HEK293 (cell line): ENCODE measurements at regions not wholly inside any gene's neighbourhood (a gene's known extent, or its start where the extent isn't known, plus 50 kb on each side); places are given as distances from the start of the nearest gene placed in this dataset.

Experiments used
- AEBP2 ChIP-seq: fragments of 450-650 bp; formaldehyde crosslinking; IDR thresholded peaks from 2 replicates; pipeline ENCODE4 v1.5.1; 2016; ENCODE audit warnings: missing biosample characterization, missing genetic modification characterization, borderline replicate concordance
- KLF7 ChIP-seq: fragments of 450-650 bp; formaldehyde crosslinking; IDR thresholded peaks from 2 replicates; pipeline ENCODE4 v1.5.1; 2016; ENCODE audit warnings: missing biosample characterization, missing genetic modification characterization, borderline replicate concordance
- REST ChIP-seq: fragments of 450-650 bp; formaldehyde crosslinking; IDR thresholded peaks from 2 replicates; pipeline ENCODE4 v1.5.1; 2016; ENCODE audit warnings: missing biosample characterization, missing genetic modification characterization
- ZFP3 ChIP-seq: fragments of 450-650 bp; formaldehyde crosslinking; IDR thresholded peaks from 2 replicates; pipeline ENCODE4 v1.5.1; 2016; ENCODE audit warnings: low read depth, missing biosample characterization, missing genetic modification characterization
- ZFP37 ChIP-seq: fragments of 450-650 bp; formaldehyde crosslinking; IDR thresholded peaks from 2 replicates; pipeline ENCODE4 v1.5.1; 2016; ENCODE audit warnings: missing biosample characterization, missing genetic modification characterization
- ZNF202 ChIP-seq: fragments of 450-650 bp; formaldehyde crosslinking; IDR thresholded peaks from 2 replicates; pipeline ENCODE4 v1.5.1; 2016; ENCODE audit warnings: missing biosample characterization, missing genetic modification characterization, borderline replicate concordance
- ZNF266 ChIP-seq: fragments of 450-650 bp; formaldehyde crosslinking; IDR thresholded peaks from 2 replicates; pipeline ENCODE4 v1.5.1; 2016; ENCODE audit warnings: missing biosample characterization, missing genetic modification characterization, low read depth
- ZNF394 ChIP-seq: fragments of 450-650 bp; formaldehyde crosslinking; IDR thresholded peaks from 2 replicates; pipeline ENCODE4 v1.5.1; 2016; ENCODE audit warnings: missing biosample characterization, missing genetic modification characterization, mild to moderate bottlenecking, moderate library complexity, borderline replicate concordance
- ZNF404 ChIP-seq: fragments of 450-650 bp; formaldehyde crosslinking; IDR thresholded peaks from 2 replicates; pipeline ENCODE4 v1.5.1; 2017; ENCODE audit warnings: missing biosample characterization, missing genetic modification characterization
- ZNF433 ChIP-seq: fragments of 450-650 bp; formaldehyde crosslinking; IDR thresholded peaks from 2 replicates; pipeline ENCODE4 v1.5.1; 2016; ENCODE audit warnings: missing biosample characterization, missing genetic modification characterization, low read depth
- ZNF501 ChIP-seq: fragments of 450-650 bp; formaldehyde crosslinking; IDR thresholded peaks from 2 replicates; pipeline ENCODE4 v1.5.1; 2016; ENCODE audit warnings: missing biosample characterization, missing genetic modification characterization
- ZNF510 ChIP-seq: fragments of 450-650 bp; formaldehyde crosslinking; IDR thresholded peaks from 2 replicates; pipeline ENCODE4 v1.5.1; 2018; ENCODE audit warnings: mild to moderate bottlenecking, missing genetic modification characterization, missing biosample characterization; ENCODE audit not compliant: insufficient replicate concordance
- ZNF514 ChIP-seq: fragments of 450-650 bp; formaldehyde crosslinking; IDR thresholded peaks from 2 replicates; pipeline ENCODE4 v1.5.1; 2016; ENCODE audit warnings: missing biosample characterization, missing genetic modification characterization
- ZNF518A ChIP-seq: fragments of 450-650 bp; formaldehyde crosslinking; conservative IDR thresholded peaks from 2 replicates; pipeline ENCODE4 v1.5.1; 2016; ENCODE audit warnings: low read depth, missing biosample characterization, missing genetic modification characterization
- ZNF529 ChIP-seq: fragments of 450-650 bp; formaldehyde crosslinking; IDR thresholded peaks from 2 replicates; pipeline ENCODE4 v1.5.1; 2017; ENCODE audit warnings: missing genetic modification characterization, missing biosample characterization; ENCODE audit not compliant: insufficient replicate concordance
- ZNF558 ChIP-seq: fragments of 450-650 bp; formaldehyde crosslinking; IDR thresholded peaks from 2 replicates; pipeline ENCODE4 v1.5.1; 2016; ENCODE audit warnings: missing biosample characterization, missing genetic modification characterization
- ZNF560 ChIP-seq: fragments of 450-650 bp; formaldehyde crosslinking; IDR thresholded peaks from 2 replicates; pipeline ENCODE4 v1.5.1; 2017; ENCODE audit warnings: missing biosample characterization, missing genetic modification characterization, borderline replicate concordance
- ZNF580 ChIP-seq: fragments of 450-650 bp; formaldehyde crosslinking; IDR thresholded peaks from 2 replicates; pipeline ENCODE4 v1.5.1; 2016; ENCODE audit warnings: missing biosample characterization, missing genetic modification characterization
- ZNF629 ChIP-seq: fragments of 450-650 bp; formaldehyde crosslinking; IDR thresholded peaks from 2 replicates; pipeline ENCODE4 v1.5.1; 2017; ENCODE audit warnings: missing biosample characterization, missing genetic modification characterization
- ZNF639 ChIP-seq: fragments of 450-650 bp; formaldehyde crosslinking; IDR thresholded peaks from 2 replicates; pipeline ENCODE4 v1.5.1; 2016; ENCODE audit warnings: missing biosample characterization, missing genetic modification characterization
- ZNF664 ChIP-seq: fragments of 450-650 bp; formaldehyde crosslinking; IDR thresholded peaks from 2 replicates; pipeline ENCODE4 v1.5.1; 2016; ENCODE audit warnings: missing biosample characterization, missing genetic modification characterization
- ZNF791 ChIP-seq: fragments of 450-650 bp; formaldehyde crosslinking; IDR thresholded peaks from 2 replicates; pipeline ENCODE4 v1.5.1; 2016; ENCODE audit warnings: missing biosample characterization, missing genetic modification characterization
- ZXDB ChIP-seq: fragments of 450-650 bp; formaldehyde crosslinking; IDR thresholded peaks from 2 replicates; pipeline ENCODE4 v1.5.1; 2016; ENCODE audit warnings: missing biosample characterization, missing genetic modification characterization

GRCh38 chr10:30549134-30549687, 80.3 kb downstream of the LYZL2 start (continued):
- TF ChIP-seq ZNF518A: peak; percentile 95
- TF ChIP-seq ZNF501 (tag by site-specific recombination): 0 out of 2 replicates have a peak, but pooled peaks have one; percentile 71
- peak; percentile 47; the same call in 1 of the 2 replicates for TF ChIP-seq ZNF791 (tag by site-specific recombination)
- TF ChIP-seq ZNF629 (tag by site-specific recombination): peak; percentile 65
- TF ChIP-seq ZNF560: peak; percentile 60; the same call in 1 of the 2 replicates
- TF ChIP-seq ZNF202: peak; percentile 73; the same call in 1 of the 2 replicates
- TF ChIP-seq ZNF529: peak; percentile 74
- TF ChIP-seq ZNF404: 0 out of 2 replicates have a peak, but pooled peaks have one; percentile 48
- peak; percentile 76; the same call in 1 of the 2 replicates for TF ChIP-seq REST (tag by site-specific recombination)
- TF ChIP-seq ZNF558: peak; percentile 76
- peak; percentile 82; the same call in 1 of the 2 replicates for TF ChIP-seq ZNF514 (tag by site-specific recombination)
- TF ChIP-seq ZNF664 (tag by site-specific recombination): peak; percentile 64
- TF ChIP-seq ZXDB (tag by site-specific recombination): peak; percentile 85
- TF ChIP-seq AEBP2 (tag by site-specific recombination): peak; percentile 65; the same call in 1 of the 2 replicates
- TF ChIP-seq ZNF510 (tag by site-specific recombination): peak; percentile 90
- TF ChIP-seq ZNF266 (tag by site-specific recombination): peak; percentile 93
- peak; percentile 75; the same call in 1 of the 2 replicates for TF ChIP-seq ZFP37 (tag by site-specific recombination)
- peak; percentile 97 for TF ChIP-seq ZNF394 (tag by site-specific recombination)
- 0 out of 2 replicates have a peak, but pooled peaks have one; percentile 22 for TF ChIP-seq ZNF639
- TF ChIP-seq ZNF433 (tag by site-specific recombination): peak; percentile 89
- peak; percentile 26; the same call in 1 of the 2 replicates for TF ChIP-seq KLF7 (tag by site-specific recombination)
- 0 out of 2 replicates have a peak, but pooled peaks have one; percentile 32 for TF ChIP-seq ZFP3
- peak; percentile 21; the same call in 1 of the 2 replicates for TF ChIP-seq ZNF580 (tag by site-specific recombination)
- TF ChIP-seq, all 188 proteins: peak for 39; not testable (repeated sequence) for 149
